ENCODE measurements at regions not wholly inside any gene's neighbourhood (a gene's known extent, or its start where the extent isn't known, plus 50 kb on each side); places are given as distances from the start of the nearest gene placed in this dataset.

DNA sequence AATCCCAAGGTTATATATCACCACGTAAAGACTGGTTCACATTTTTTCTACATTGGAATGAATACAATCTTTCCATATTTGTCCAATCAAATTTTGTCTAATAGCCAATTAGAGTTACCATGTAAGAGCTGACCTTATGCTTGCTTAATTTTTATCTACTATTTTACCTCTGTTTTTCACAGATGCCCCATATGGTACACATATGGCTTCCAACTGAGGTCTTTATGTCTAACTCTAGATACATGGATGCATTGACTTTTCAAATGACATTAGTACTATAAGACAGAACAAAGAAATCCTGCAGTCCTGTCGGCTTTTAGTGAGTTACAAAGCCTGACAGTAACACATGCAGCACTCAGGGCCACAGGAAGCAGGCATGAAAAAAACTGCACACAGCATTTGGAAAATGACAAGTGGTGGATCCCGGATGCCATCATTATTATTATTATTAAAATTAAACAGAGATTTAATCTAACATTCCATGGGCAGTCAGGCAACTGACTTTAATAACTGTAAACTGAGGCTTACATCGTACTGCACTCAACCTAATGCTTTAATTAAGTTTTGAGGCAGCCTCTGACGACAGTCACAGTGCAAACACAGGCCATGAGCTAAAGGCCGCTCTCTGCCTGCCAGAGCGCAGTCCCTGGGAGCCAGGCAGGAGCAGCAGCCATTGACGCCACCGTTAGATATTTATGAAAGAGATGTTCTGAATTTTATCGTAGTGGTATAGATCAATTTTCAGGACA is 113.9 kb upstream of the TMCO5A start:
- no peak overlapping the region for H3K4me3 ChIP-seq (ENCODE audit: low read depth, low read length)
- TF ChIP-seq, protein P1, sequence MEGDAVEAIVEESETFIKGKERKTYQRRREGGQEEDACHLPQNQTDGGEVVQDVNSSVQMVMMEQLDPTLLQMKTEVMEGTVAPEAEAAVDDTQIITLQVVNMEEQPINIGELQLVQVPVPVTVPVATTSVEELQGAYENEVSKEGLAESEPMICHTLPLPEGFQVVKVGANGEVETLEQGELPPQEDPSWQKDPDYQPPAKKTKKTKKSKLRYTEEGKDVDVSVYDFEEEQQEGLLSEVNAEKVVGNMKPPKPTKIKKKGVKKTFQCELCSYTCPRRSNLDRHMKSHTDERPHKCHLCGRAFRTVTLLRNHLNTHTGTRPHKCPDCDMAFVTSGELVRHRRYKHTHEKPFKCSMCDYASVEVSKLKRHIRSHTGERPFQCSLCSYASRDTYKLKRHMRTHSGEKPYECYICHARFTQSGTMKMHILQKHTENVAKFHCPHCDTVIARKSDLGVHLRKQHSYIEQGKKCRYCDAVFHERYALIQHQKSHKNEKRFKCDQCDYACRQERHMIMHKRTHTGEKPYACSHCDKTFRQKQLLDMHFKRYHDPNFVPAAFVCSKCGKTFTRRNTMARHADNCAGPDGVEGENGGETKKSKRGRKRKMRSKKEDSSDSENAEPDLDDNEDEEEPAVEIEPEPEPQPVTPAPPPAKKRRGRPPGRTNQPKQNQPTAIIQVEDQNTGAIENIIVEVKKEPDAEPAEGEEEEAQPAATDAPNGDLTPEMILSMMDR (IDR thresholded peaks at IDR 0.05; ENCODE audit: insufficient read depth, low read depth, low read length), result no peak
- no peak for DNase-seq (ENCODE audit: low read depth)

DNA sequence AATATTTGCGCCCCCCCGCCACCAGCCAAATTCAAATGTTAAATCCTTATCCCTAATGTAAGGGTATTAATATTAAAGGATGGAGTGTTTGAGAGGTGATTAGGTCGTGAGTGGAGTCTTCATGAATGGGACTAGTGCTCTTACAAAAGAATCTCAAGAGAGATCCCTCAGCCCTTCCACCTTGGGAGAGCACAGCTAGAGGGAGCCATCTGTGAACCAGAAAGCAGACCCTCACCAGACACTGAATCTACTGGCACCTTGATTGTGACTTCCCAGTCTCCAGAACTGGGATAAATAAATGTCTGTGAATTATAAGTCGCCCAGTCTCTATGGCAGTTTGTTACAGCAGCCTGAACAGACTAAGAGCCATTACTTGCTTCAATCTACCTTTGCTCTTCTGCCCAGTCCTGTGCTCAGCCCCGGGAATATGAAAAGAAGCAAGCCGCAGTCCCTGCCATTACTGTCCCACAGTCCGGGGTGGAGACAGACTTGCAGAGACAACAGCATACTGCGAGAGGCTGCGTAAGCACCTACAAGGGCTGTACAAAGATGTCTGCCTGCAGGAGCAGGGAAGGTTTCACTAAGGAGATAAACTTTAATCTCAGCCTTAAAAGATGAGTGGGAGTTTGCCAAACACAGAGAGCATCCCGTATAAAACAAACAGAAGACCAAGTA is 110.7 kb upstream of the TMCO5A start:
- TF ChIP-seq, protein P1 (IDR thresholded peaks at IDR 0.05; ENCODE audit: insufficient read depth, low read depth, low read length), result no peak
- no peak overlapping the region for H3K4me3 ChIP-seq (ENCODE audit: low read depth, low read length)
- no peak for DNase-seq (ENCODE audit: low read depth)

DNA sequence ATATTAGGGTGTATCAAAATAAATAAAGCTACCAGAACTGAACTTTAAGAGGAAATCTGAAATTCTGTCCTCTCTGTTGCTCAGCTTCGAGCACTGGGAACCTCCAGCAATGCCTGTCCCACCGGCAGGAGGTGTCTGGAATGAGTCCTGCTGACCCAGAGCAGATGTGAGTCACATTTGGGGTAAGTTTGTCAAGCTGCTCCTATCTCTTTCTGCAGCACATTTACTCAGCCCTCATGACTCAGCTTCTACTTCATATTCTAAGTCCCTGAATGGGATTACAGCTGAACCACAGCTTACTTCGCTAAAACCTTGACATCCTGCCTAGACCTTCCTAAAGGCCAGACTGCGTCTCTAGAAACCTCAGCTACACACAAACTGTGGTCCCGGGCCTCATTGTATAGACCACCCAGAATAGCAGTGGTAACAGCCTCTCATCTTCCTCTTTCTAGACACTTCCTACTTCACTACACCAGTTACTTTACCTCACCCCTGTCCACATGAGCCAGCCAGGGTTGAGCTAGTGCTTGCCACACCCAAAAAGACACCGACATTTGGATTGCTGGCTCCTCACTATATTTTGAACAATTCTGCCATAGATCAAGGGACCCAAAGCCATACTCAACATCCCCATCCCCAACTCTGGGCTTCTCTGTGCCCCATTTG is 109.6 kb upstream of the TMCO5A start:
- DNase-seq (ENCODE audit: low read depth), result peak; percentile 94
- H3K4me3 ChIP-seq (ENCODE audit: low read depth, low read length), result no peak overlapping the region
- TF ChIP-seq, protein P1 (IDR thresholded peaks at IDR 0.05; ENCODE audit: insufficient read depth, low read depth, low read length), result peak; percentile 28

DNA sequence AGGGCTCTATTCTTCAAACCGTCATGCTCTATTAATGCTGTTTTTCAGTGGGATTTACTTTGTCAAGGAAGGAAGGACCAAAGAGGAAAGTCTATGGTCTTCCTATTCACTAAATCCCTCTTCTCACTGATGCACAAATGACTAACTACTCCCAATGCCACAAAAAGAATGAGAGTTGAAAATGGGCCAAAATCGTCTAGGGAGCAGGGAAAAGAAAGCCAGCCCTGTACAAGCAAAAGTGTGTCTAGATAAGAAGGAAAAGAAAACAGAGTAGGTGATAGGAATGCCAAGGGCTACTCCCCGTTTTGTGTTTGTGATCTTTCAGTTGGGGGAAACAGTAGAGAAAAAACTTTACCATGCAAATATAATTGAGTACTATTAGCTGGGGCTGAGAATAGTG is 97.2 kb upstream of the TMCO5A start:
- TF ChIP-seq, protein P1 (IDR thresholded peaks at IDR 0.05; ENCODE audit: insufficient read depth, low read depth, low read length), result no peak
- H3K4me3 ChIP-seq (ENCODE audit: low read depth, low read length), result no peak overlapping the region
- no peak for DNase-seq (ENCODE audit: low read depth)

DNA sequence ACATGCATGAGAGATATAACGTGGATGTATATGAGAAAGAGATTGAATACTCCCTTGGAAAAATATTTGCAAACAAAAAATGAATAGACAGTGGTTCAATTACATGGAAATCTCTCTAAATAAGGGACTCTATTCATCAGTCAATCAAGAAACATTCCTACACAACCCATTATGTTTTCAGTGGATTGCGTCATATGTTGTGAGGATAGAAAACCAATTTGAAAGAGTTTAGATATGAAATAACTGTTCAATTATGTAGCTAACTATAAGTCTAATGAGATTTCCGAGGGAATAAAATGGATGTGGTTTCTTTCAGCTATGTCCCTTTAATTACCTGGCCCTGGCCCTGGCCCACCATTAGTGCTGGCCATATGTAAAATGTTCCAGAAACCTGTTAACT is 86.7 kb upstream of the TMCO5A start:
- no peak overlapping the region for H3K4me3 ChIP-seq (ENCODE audit: low read depth, low read length)
- no peak for DNase-seq (ENCODE audit: low read depth)
- TF ChIP-seq, protein P1 (IDR thresholded peaks at IDR 0.05; ENCODE audit: insufficient read depth, low read depth, low read length), result no peak

DNA sequence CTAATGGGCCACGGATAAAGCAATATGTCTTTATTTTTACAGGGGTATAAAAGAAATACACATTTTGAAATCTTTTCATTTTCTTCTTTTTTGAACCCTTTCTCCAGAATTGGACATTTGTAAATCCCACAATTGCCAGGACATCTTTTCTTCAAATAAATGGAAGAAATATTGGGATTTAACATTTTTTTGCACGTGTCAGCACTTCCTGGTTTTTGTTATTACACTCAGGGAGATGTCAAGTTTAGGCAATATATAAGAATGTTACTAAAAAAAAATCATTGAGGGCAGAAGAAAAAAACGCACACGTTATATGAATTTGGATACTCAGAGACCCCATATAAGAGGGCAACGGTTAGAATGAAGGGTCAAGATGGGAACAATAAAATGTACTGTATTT is 78.3 kb upstream of the TMCO5A start:
- no peak overlapping the region for H3K4me3 ChIP-seq (ENCODE audit: low read depth, low read length)
- TF ChIP-seq, protein P1 (IDR thresholded peaks at IDR 0.05; ENCODE audit: insufficient read depth, low read depth, low read length), result no peak
- no peak for DNase-seq (ENCODE audit: low read depth)

Measured in fibroblast of villous mesenchyme (primary cell).